ENCODE measurements at regions not wholly inside any gene's neighbourhood (a gene's known extent, or its start where the extent isn't known, plus 50 kb on each side); places are given as distances from the start of the nearest gene placed in this dataset.

DNA sequence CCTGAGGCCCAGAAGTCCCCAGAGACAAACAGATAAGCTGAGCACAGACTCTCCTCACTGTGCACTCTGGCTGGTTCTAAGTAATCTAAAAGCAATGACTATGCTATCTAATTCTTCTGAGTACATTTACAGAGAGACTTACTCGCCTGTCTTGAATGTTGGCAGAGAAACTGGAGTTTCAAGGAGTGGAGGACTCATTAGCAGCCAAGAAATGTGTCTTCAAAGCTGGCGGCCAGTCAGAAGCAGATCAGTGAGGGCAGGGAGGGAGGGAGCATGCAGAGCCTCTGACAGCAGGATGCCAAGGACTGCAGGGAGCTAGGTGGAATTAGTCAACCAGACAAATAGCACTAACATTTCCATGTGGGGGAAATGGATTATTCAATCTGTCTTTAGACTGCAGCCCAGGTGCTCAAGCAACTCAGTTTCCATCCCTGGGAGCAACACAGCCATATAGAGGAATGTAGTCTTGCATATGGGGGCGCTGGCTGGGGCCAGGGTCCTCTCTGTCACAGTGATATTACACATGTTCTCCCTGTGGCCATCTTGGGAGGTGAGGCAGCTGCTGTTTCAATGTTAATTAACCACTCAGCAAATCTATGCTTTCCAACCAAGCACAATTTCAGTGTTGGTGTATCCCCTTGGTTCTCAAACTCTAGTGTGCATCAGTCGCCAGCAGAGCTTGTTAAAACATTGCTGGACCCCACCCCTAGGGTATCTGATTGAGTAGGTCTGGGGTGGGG, 97.9 kb downstream of the CCNA1 start:
- no peaks in the 10 kb centered on the region for H3K36me3 Mint-ChIP-seq
- no peak overlapping the region for H3K27ac Mint-ChIP-seq
- TF ChIP-seq, protein P1, sequence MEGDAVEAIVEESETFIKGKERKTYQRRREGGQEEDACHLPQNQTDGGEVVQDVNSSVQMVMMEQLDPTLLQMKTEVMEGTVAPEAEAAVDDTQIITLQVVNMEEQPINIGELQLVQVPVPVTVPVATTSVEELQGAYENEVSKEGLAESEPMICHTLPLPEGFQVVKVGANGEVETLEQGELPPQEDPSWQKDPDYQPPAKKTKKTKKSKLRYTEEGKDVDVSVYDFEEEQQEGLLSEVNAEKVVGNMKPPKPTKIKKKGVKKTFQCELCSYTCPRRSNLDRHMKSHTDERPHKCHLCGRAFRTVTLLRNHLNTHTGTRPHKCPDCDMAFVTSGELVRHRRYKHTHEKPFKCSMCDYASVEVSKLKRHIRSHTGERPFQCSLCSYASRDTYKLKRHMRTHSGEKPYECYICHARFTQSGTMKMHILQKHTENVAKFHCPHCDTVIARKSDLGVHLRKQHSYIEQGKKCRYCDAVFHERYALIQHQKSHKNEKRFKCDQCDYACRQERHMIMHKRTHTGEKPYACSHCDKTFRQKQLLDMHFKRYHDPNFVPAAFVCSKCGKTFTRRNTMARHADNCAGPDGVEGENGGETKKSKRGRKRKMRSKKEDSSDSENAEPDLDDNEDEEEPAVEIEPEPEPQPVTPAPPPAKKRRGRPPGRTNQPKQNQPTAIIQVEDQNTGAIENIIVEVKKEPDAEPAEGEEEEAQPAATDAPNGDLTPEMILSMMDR (conservative IDR thresholded peaks at IDR 0.05), result no peak

DNA sequence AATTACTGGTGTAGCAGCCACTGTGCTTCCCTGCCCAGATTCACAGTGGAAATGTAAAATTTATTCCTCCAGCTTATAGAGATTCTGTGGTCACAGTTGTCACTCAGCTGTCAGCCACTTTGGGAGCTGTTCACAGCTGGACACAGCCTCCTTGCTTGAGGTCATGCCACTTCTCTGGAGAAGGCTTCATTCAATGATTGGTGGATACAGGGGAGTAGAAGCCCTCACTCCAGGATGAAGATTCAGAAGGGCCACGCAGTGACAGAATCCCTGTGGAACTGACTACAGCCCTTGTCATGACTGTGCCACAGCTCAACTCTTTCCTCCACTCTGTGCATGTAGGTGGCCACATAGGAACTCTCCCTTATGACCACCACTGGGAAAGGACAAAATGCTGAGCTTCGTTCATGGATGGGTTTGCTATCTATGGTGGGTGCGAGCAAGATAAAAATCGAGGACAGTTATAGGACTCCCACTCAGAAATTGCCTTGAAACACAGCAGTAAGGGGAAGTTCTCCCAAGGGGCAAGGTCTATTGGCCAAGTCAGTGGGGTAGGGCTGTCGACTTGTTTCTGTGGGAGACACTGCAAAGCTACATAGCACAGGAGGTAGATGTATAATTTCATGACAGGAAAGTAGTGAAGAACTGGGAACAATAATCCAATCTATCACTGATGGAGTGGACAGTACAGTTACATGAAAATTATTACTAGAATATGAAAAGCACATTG, 98.7 kb downstream of the CCNA1 start:
- Mint-ChIP-seq H3K36me3 (no peaks in the 10 kb centered on the region), H3K27me3 (peaks cover 20% of the 10 kb centered on the region), H3K9me3 (no peaks in the 10 kb centered on the region), H3K4me1 (ENCODE audit: unreplicated experiment) (peaks cover 17% of the 10 kb centered on the region), H3K27ac (no peak overlapping the region), H3K4me3 (no peak overlapping the region)
- no peak for DNase-seq (ENCODE audit: extremely low spot score, unreplicated experiment)
- TF ChIP-seq, protein P1 (conservative IDR thresholded peaks at IDR 0.05), result no peak

More for the DNA sequence above, 97.9 kb downstream of the CCNA1 start:
- Mint-ChIP-seq H3K4me3 (no peak overlapping the region), H3K27me3 (peaks cover 23% of the 10 kb centered on the region), H3K4me1 (ENCODE audit: unreplicated experiment) (peaks cover 16% of the 10 kb centered on the region), H3K9me3 (no peaks in the 10 kb centered on the region)
- no peak for DNase-seq (ENCODE audit: extremely low spot score, unreplicated experiment)

DNA sequence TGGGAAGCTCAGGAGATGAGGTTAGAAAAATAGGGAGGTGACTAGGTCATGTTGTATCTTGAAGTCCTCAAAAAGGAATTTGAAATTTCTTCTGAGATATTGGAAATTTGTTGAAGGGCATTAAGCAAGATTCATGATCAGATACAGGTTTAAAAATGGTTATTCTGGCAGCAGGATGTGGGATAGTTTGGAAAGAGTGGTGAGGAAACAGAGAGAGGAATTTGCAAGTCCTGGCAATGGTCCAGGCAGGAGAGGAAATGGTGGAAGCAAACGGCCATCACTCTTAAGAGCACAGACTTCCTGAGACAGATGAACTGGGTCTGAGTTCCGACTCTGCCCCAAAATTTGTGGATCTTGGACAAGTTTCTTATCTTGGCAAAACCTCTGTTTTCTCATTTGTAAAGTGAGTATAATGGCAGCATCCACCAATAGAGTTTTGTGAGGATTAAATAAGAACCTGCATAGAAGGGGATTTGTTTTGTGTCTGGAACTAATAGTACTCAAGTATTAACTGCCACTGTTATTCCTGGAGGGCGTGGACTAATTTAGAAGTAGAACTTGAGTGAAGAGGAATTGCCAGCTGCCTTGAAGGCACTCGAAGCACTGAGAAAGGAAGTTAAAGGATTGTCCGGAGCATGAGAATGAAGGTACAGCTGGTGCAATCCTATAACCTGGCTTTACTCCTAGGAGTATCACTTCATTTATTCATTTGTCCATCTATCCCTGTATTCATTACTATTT, 99.6 kb downstream of the CCNA1 start:
- H3K27me3 Mint-ChIP-seq, result peaks cover 17% of the 10 kb centered on the region
- TF ChIP-seq, protein P1 (conservative IDR thresholded peaks at IDR 0.05), result no peak
- peaks cover 24% of the 10 kb centered on the region for H3K4me1 Mint-ChIP-seq (ENCODE audit: unreplicated experiment)
- no peaks in the 10 kb centered on the region for H3K36me3 Mint-ChIP-seq
- H3K9me3 Mint-ChIP-seq, result no peaks in the 10 kb centered on the region
- H3K27ac Mint-ChIP-seq, result no peak overlapping the region
- no peak overlapping the region for H3K4me3 Mint-ChIP-seq
- DNase-seq (ENCODE audit: extremely low spot score, unreplicated experiment), result no peak

DNA sequence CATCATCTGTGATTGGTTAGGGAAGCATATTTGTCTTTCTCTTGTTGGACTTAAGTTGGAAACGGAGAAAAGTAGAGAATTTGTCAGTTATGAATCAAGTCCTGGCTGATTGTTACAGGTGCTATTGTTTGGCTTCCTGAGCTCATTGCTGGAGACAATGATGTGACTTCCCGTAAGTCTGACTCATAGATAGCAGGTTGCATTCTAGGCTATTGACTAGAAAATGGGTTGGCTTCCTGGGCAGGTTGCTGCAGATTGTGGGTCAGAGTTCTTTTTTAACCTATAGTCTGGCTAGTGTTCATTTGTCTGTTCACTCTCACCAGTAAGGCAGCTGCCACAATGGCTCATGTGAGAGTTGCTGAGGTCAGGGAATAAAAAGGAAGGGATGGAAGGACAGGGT, 101.5 kb downstream of the CCNA1 start:
- no peak overlapping the region for H3K4me3 Mint-ChIP-seq
- peaks cover 26% of the 10 kb centered on the region for H3K4me1 Mint-ChIP-seq (ENCODE audit: unreplicated experiment)
- TF ChIP-seq, protein P1 (conservative IDR thresholded peaks at IDR 0.05), result no peak
- no peaks in the 10 kb centered on the region for H3K36me3 Mint-ChIP-seq
- no peaks in the 10 kb centered on the region for H3K9me3 Mint-ChIP-seq
- peaks cover 17% of the 10 kb centered on the region for H3K27me3 Mint-ChIP-seq
- H3K27ac Mint-ChIP-seq, result no peak overlapping the region
- DNase-seq (ENCODE audit: extremely low spot score, unreplicated experiment), result no peak

DNA sequence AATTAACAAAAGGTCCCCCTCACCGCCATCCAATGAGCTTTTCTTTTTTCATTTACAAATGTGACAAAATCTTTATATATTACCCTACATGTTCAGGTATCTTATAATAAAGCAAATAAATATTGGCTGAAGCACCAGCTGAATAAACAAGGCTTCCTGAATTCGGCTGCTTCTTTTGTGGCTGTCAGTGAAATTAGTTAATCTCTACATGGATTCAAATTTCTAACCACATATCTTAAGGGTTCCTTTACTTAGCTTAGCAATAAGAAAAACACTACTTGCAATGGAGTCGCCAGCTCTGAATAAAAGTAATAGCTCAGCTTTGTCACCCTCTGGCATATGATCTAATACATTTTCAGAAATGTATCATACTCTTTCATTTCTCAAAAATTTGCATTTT, 104.3 kb downstream of the CCNA1 start:
- peaks cover 14% of the 10 kb centered on the region for H3K4me1 Mint-ChIP-seq (ENCODE audit: unreplicated experiment)
- no peak overlapping the region for H3K27ac Mint-ChIP-seq
- peaks cover 4% of the 10 kb centered on the region for H3K27me3 Mint-ChIP-seq
- no peaks in the 10 kb centered on the region for H3K36me3 Mint-ChIP-seq
- no peak for DNase-seq (ENCODE audit: extremely low spot score, unreplicated experiment)
- TF ChIP-seq, protein P1 (conservative IDR thresholded peaks at IDR 0.05), result no peak
- H3K9me3 Mint-ChIP-seq, result no peaks in the 10 kb centered on the region
- H3K4me3 Mint-ChIP-seq, result no peak overlapping the region

Data from type B pancreatic cell (in vitro differentiated cells).